ENCODE measurements at regions not wholly inside any gene's neighbourhood (a gene's known extent, or its start where the extent isn't known, plus 50 kb on each side); places are given as distances from the start of the nearest gene placed in this dataset.
A peak's percentile ranks its signal among the peaks of the same experiment; 100 is the strongest.

- DNase-seq = no peak
Measured at GRCh38 chr7:18201350-18201749, 173.7 kb upstream of the PRPS1L1 start.

- no peak for DNase-seq
Measured at GRCh38 chr7:18202315-18203045, 174.8 kb upstream of the PRPS1L1 start.

GRCh38 chr7:18206331-18206730 is 178.7 kb upstream of the PRPS1L1 start:
- DNase-seq = no peak

GRCh38 chr7:18208921-18209320 is 181.3 kb upstream of the PRPS1L1 start:
- DNase-seq = no peak

- DNase-seq = no peak
Measured at GRCh38 chr7:18210377-18210776, 182.7 kb upstream of the PRPS1L1 start.

GRCh38 chr7:18210788-18211187 is 183.1 kb upstream of the PRPS1L1 start:
- no peak for DNase-seq

GRCh38 chr7:18212308-18212707 is 184.7 kb upstream of the PRPS1L1 start:
- no peak for DNase-seq

- peak; percentile 81 for DNase-seq
Measured at GRCh38 chr7:18212758-18213157, 185.1 kb upstream of the PRPS1L1 start.

GRCh38 chr7:18213652-18214051 is 186.0 kb upstream of the PRPS1L1 start:
- no peak for DNase-seq

- no peak for DNase-seq
Measured at GRCh38 chr7:18216270-18216669, 188.6 kb upstream of the PRPS1L1 start.

- DNase-seq = no peak
Measured at GRCh38 chr7:18221377-18222293, 194.0 kb upstream of the PRPS1L1 start.

GRCh38 chr7:18222636-18223035 is 195.0 kb upstream of the PRPS1L1 start:
- DNase-seq = no peak

GRCh38 chr7:18224138-18224537 is 196.5 kb upstream of the PRPS1L1 start:
- no peak for DNase-seq

- DNase-seq = no peak
Measured at GRCh38 chr7:18225067-18225466, 197.4 kb upstream of the PRPS1L1 start.

- no peak for DNase-seq
Measured at GRCh38 chr7:18226598-18226997, 199.0 kb upstream of the PRPS1L1 start.

- DNase-seq = no peak
Measured at GRCh38 chr7:18228686-18229085, 201.0 kb upstream of the PRPS1L1 start.

GRCh38 chr7:18230271-18230670 is 202.6 kb upstream of the PRPS1L1 start:
- no peak for DNase-seq

- DNase-seq = no peak
Measured at GRCh38 chr7:18231854-18232253, 204.2 kb upstream of the PRPS1L1 start.

- DNase-seq = no peak
Measured at GRCh38 chr7:18234519-18234918, 206.9 kb upstream of the PRPS1L1 start.

- DNase-seq = no peak
Measured at GRCh38 chr7:18235819-18236218, 208.2 kb upstream of the PRPS1L1 start.

- DNase-seq = no peak
Measured at GRCh38 chr7:18239212-18239611, 211.6 kb upstream of the PRPS1L1 start.

GRCh38 chr7:18241543-18242231 is 214.0 kb upstream of the PRPS1L1 start:
- no peak for DNase-seq

GRCh38 chr7:18243731-18244130 is 216.1 kb upstream of the PRPS1L1 start:
- no peak for DNase-seq

All from tongue (tissue), 1 donor.